IMR-90 (cell line): ENCODE measurements at regions not wholly inside any gene's neighbourhood (a gene's known extent, or its start where the extent isn't known, plus 50 kb on each side); places are given as distances from the start of the nearest gene placed in this dataset.
"Not testable (repeated sequence)": the region's sequence is repeated elsewhere in the genome, so short reads cannot be mapped to it uniquely, and the experiment has no call there.

Experiments
- ATAC-seq: fragments of 200-7000 bp; cut with Tn5 transposase; 2 replicates; pipeline ENCODE4 v1.9.1; 2020; ENCODE audit warnings: low read depth, mild to moderate bottlenecking, moderate library complexity
- BruUV-seq: library from RNA; stranded (reverse); fragments of 400-500 nt; replicated peaks from 2 replicates; lab custom pipeline; 2021; lab: Mats Ljungman, UMichigan
- CTCF ChIA-PET: fragments of 300-600 bp; formaldehyde crosslinking; extraction: SDS; loops from one replicate; lab custom pipeline; 2021; ENCODE audit warnings: antibody characterized with exemption; lab: Yijun Ruan, JAX
- POLR2A ChIA-PET: fragments of 300-600 bp; sonication (Branson Sonifier 250); formaldehyde crosslinking; loops from one replicate; lab custom pipeline; 2022; ENCODE audit warnings: antibody characterized with exemption; ENCODE audit not compliant: unreplicated experiment; lab: Charles Lee
- DNase-seq: peaks from one replicate; pipeline ENCODE4 v3.0.0; 2013
- H2AFZ ChIP-seq: replicated peaks from 2 replicates; pipeline ENCODE3; 2013; ENCODE audit warnings: low read length, mild to moderate bottlenecking; ENCODE audit not compliant: poor library complexity
- H2AK5ac ChIP-seq: 2 replicates; pipeline ENCODE4 v1.6.1; 2013; ENCODE audit warnings: low read depth, low read length, inconsistent platforms
- H2AK9ac ChIP-seq: replicated peaks from 2 replicates; pipeline ENCODE3; 2013; ENCODE audit warnings: mild to moderate bottlenecking, low read depth, low read length, moderate library complexity; ENCODE audit not compliant: poor library complexity
- H2BK120ac ChIP-seq: 2 replicates; pipeline ENCODE4 v1.6.1; 2013; ENCODE audit warnings: low read depth, low read length, inconsistent platforms
- H2BK15ac ChIP-seq: 3 replicates; pipeline ENCODE4 v1.6.1; 2013; ENCODE audit warnings: low read depth, low read length, inconsistent platforms
- H2BK20ac ChIP-seq: 2 replicates; pipeline ENCODE4 v1.6.1; 2013; ENCODE audit warnings: low read depth, mild to moderate bottlenecking, inconsistent platforms, low read length, moderate library complexity
- H2BK5ac ChIP-seq: 2 replicates; pipeline ENCODE4 v1.6.1; 2013; ENCODE audit warnings: mild to moderate bottlenecking, low read depth, low read length, inconsistent platforms; ENCODE audit not compliant: poor library complexity, severe bottlenecking
- H3K14ac ChIP-seq: replicated peaks from 2 replicates; pipeline ENCODE4 v1.6.1; 2013; ENCODE audit warnings: low read depth, low read length, inconsistent platforms
- H3K18ac ChIP-seq: 2 replicates; pipeline ENCODE4 v1.6.1; 2013; ENCODE audit warnings: low read depth, low read length, control low read depth
- H3K23ac ChIP-seq: 2 replicates; pipeline ENCODE4 v1.6.1; 2013; ENCODE audit warnings: low read depth, low read length, inconsistent platforms
- H3K27ac ChIP-seq: 2 replicates; pipeline ENCODE4 v1.5.1; 2013; ENCODE audit warnings: mild to moderate bottlenecking, control low read depth, low read length; ENCODE audit not compliant: insufficient read depth
- H3K27me3 ChIP-seq: 2 replicates; pipeline ENCODE4 v1.6.1; 2013; ENCODE audit warnings: low read length; ENCODE audit not compliant: control insufficient read depth, insufficient read depth
- H3K36me3 ChIP-seq: 2 replicates; pipeline ENCODE4 v1.6.1; 2013; ENCODE audit warnings: low read length, mixed read lengths; ENCODE audit not compliant: control insufficient read depth, insufficient read depth
- H3K4ac ChIP-seq: 2 replicates; pipeline ENCODE4 v1.6.1; 2013; ENCODE audit warnings: low read depth, low read length, inconsistent platforms
- H3K4me1 ChIP-seq: 2 replicates; pipeline ENCODE4 v1.6.1; 2013; ENCODE audit warnings: low read length, mixed read lengths; ENCODE audit not compliant: control insufficient read depth, insufficient read depth
- H3K4me2 ChIP-seq: 2 replicates; pipeline ENCODE4 v1.6.1; 2013; ENCODE audit warnings: low read depth, mild to moderate bottlenecking, control low read depth, low read length, moderate library complexity
- H3K4me3 ChIP-seq: 2 replicates; pipeline ENCODE4 v1.5.1; 2013; ENCODE audit warnings: low read depth, mild to moderate bottlenecking, control low read depth, low read length, moderate library complexity; ENCODE audit not compliant: insufficient read depth
- H3K56ac ChIP-seq: 2 replicates; pipeline ENCODE4 v1.6.1; 2013; ENCODE audit warnings: low read length, inconsistent platforms; ENCODE audit not compliant: insufficient read depth; ENCODE audit errors: extremely low read depth
- H3K79me1 ChIP-seq, 2 experiments: 2 replicates each; pipeline ENCODE4 v1.6.1; 2013; ENCODE audit warnings: low read length in 2 of 2, inconsistent platforms in 1 of 2, low read depth in 1 of 2
- H3K9ac ChIP-seq: 2 replicates; pipeline ENCODE4 v1.6.1; 2013; ENCODE audit warnings: low read depth, low read length, control low read depth
- H3K9me1 ChIP-seq: 2 replicates; pipeline ENCODE4 v1.6.1; 2013; ENCODE audit warnings: low read length, inconsistent platforms; ENCODE audit not compliant: insufficient read depth
- H3K9me3 ChIP-seq: 2 replicates; pipeline ENCODE4 v1.6.1; 2013; ENCODE audit warnings: low read length; ENCODE audit not compliant: control insufficient read depth, insufficient read depth
- H4K20me1 ChIP-seq: 2 replicates; pipeline ENCODE4 v1.6.1; 2013; ENCODE audit warnings: low read length, inconsistent platforms; ENCODE audit not compliant: insufficient read depth
- H4K5ac ChIP-seq: 2 replicates; pipeline ENCODE4 v1.6.1; 2013; ENCODE audit warnings: mild to moderate bottlenecking, low read depth, low read length, control low read depth
- H4K8ac ChIP-seq, 2 experiments: 2 replicates each; pipeline ENCODE4 v1.6.1; 2013; ENCODE audit warnings: low read depth in 2 of 2, low read length in 2 of 2, control low read depth in 1 of 2, inconsistent platforms in 1 of 2
- H4K91ac ChIP-seq: 2 replicates; pipeline ENCODE4 v1.6.1; 2013; ENCODE audit warnings: low read depth, low read length, inconsistent platforms; ENCODE audit not compliant: insufficient read depth
- WGBS, 2 experiments: methylation state at CpG; one replicate each; pipeline versions ENCODE4 v1.1.5 to v1.1.7; 2013; ENCODE audit warnings: missing lambda C conversion rate in 2 of 2; ENCODE audit not compliant: insufficient read length in 1 of 2; ENCODE audit errors: extremely low coverage in 2 of 2; 5-methylcytosine and 5-hydroxymethylcytosine counted together
- dilution Hi-C: fragments of 300-500 bp; cut with HindIII; formaldehyde crosslinking; loops from one replicate; pipeline ENCODE4 v1.14.3; 2018; ENCODE audit warnings: low sequenced_read_pairs; ENCODE audit not compliant: unreplicated experiment
- in situ Hi-C: fragments of 300-500 bp; cut with MboI; formaldehyde crosslinking; loops from 3 replicates; pipeline ENCODE4 v1.14.3; 2019; ENCODE audit warnings: low sequenced_read_pairs, inconsistent platforms, mixed read lengths
- intact Hi-C: fragments of 100-400 bp; cut with micrococcal nuclease; formaldehyde crosslinking; loops from 2 replicates; pipeline ENCODE4 v1.10.0; 2022

GRCh38 chr2:110292807-110293206, 80.5 kb upstream of the MTLN start:
- H4K91ac ChIP-seq, dilution Hi-C loops, H2AFZ ChIP-seq, H3K14ac ChIP-seq, in situ Hi-C loops, H4K5ac ChIP-seq, H3K18ac ChIP-seq, intact Hi-C loops, H4K20me1 ChIP-seq, H2BK120ac ChIP-seq, H3K9ac ChIP-seq, H3K9me1 ChIP-seq, H2AK9ac ChIP-seq, H3K4me1 ChIP-seq, H2BK20ac ChIP-seq, CTCF ChIA-PET, H3K56ac ChIP-seq, H2BK5ac ChIP-seq, H3K9me3 ChIP-seq, H3K4ac ChIP-seq, BruUV-seq, POLR2A ChIA-PET, H4K8ac ChIP-seq, H3K27me3 ChIP-seq, H3K79me1 ChIP-seq, ATAC-seq, H2AK5ac ChIP-seq, H2BK15ac ChIP-seq, H3K36me3 ChIP-seq, DNase-seq, H3K27ac ChIP-seq, H3K4me3 ChIP-seq, H3K23ac ChIP-seq, H3K4me2 ChIP-seq: not testable (repeated sequence)
- WGBS, 2 experiments = no CpG with 5 or more reads among the region's 4 CpGs

- DNase-seq, H2AFZ ChIP-seq, H3K27me3 ChIP-seq, H3K4me1 ChIP-seq, intact Hi-C loops, H2BK5ac ChIP-seq, H4K20me1 ChIP-seq, H2BK15ac ChIP-seq, H4K8ac ChIP-seq, CTCF ChIA-PET, H3K9ac ChIP-seq, H4K91ac ChIP-seq, H3K14ac ChIP-seq, POLR2A ChIA-PET, H3K36me3 ChIP-seq, H3K4ac ChIP-seq, H3K79me1 ChIP-seq, H2BK120ac ChIP-seq, H4K5ac ChIP-seq, H3K23ac ChIP-seq, H2BK20ac ChIP-seq, H2AK9ac ChIP-seq, H3K9me1 ChIP-seq, H3K18ac ChIP-seq, in situ Hi-C loops, H3K56ac ChIP-seq, H3K4me3 ChIP-seq, H3K27ac ChIP-seq, H3K4me2 ChIP-seq, BruUV-seq, H3K9me3 ChIP-seq, H2AK5ac ChIP-seq, ATAC-seq, dilution Hi-C loops: not testable (repeated sequence)
- WGBS, 2 experiments = no CpG with 5 or more reads among the region's 6 CpGs
Observed at GRCh38 chr2:110291909-110292579, 79.7 kb upstream of the MTLN start.
